ENCODE measurements at regions not wholly inside any gene's neighbourhood (a gene's known extent, or its start where the extent isn't known, plus 50 kb on each side); places are given as distances from the start of the nearest gene placed in this dataset.

DNA sequence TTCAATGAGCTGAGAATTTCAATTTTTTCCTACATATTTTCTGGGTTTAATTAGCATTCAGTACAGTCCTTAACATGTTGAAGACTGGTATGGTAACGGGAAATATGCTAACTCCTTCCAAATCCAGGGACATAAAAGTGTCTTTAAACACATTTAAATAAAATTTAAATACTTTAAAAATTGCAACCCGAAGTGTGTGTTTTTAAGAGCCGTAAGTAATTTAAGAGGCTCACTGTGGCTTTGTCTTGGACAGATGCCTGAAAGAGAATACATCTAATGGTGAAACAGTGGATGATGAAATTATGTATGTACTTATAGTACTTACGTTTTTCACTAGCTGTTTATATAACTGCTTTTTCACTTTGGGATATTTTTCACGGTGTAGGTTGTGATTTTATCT is 687.3 kb upstream of the CELF2 start:
- TF ChIP-seq, protein P1, sequence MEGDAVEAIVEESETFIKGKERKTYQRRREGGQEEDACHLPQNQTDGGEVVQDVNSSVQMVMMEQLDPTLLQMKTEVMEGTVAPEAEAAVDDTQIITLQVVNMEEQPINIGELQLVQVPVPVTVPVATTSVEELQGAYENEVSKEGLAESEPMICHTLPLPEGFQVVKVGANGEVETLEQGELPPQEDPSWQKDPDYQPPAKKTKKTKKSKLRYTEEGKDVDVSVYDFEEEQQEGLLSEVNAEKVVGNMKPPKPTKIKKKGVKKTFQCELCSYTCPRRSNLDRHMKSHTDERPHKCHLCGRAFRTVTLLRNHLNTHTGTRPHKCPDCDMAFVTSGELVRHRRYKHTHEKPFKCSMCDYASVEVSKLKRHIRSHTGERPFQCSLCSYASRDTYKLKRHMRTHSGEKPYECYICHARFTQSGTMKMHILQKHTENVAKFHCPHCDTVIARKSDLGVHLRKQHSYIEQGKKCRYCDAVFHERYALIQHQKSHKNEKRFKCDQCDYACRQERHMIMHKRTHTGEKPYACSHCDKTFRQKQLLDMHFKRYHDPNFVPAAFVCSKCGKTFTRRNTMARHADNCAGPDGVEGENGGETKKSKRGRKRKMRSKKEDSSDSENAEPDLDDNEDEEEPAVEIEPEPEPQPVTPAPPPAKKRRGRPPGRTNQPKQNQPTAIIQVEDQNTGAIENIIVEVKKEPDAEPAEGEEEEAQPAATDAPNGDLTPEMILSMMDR (IDR thresholded peaks at IDR 0.05; ENCODE audit: poor library complexity) = no peak
- TF ChIP-seq EZH2 (IDR thresholded peaks at IDR 0.05; ENCODE audit: borderline replicate concordance) = no peak
